Loucy (cell line): ENCODE measurements at regions not wholly inside any gene's neighbourhood (a gene's known extent, or its start where the extent isn't known, plus 50 kb on each side); places are given as distances from the start of the nearest gene placed in this dataset.

Experiments used
- EZH2phosphoT487 ChIP-seq: fragments of 200-600 bp; IDR thresholded peaks from 2 replicates; pipeline ENCODE4 v1.6.1; 2018; ENCODE audit warnings: antibody characterized with exemption, mild to moderate bottlenecking, moderate library complexity, borderline replicate concordance
- TF ChIP-seq, protein P1 (sequence below): fragments of 200-600 bp; sonication (generic); conservative IDR thresholded peaks from 2 replicates; pipeline ENCODE4 v1.5.1; 2014; ENCODE audit warnings: mild to moderate bottlenecking, antibody characterized with exemption, low read length

DNA sequence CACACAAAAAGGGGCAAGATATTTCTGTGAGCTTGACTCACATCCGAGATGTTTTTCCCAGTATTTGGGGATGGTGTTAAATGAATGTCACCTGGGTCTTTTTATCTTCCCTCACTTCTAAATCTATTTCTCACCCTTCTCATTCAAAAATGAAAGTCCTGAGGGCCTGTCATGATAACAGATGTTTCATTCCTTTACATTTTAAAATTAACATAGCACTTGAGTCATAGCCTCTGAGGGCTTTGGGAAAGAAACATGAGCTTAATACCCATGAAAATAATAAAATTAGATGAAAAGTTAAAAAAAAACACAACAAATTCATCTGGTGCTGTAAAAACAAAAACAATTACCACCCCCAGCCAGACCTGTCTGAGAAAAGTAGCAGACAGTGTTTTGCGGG is 226.7 kb downstream of the HNMT start:
- TF ChIP-seq, protein P1, sequence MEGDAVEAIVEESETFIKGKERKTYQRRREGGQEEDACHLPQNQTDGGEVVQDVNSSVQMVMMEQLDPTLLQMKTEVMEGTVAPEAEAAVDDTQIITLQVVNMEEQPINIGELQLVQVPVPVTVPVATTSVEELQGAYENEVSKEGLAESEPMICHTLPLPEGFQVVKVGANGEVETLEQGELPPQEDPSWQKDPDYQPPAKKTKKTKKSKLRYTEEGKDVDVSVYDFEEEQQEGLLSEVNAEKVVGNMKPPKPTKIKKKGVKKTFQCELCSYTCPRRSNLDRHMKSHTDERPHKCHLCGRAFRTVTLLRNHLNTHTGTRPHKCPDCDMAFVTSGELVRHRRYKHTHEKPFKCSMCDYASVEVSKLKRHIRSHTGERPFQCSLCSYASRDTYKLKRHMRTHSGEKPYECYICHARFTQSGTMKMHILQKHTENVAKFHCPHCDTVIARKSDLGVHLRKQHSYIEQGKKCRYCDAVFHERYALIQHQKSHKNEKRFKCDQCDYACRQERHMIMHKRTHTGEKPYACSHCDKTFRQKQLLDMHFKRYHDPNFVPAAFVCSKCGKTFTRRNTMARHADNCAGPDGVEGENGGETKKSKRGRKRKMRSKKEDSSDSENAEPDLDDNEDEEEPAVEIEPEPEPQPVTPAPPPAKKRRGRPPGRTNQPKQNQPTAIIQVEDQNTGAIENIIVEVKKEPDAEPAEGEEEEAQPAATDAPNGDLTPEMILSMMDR, result no peak
- no peak for TF ChIP-seq EZH2phosphoT487
